SK-N-SH treated with all-trans-retinoic acid at 6 μM for 48 hours (cell line): ENCODE measurements at regions not wholly inside any gene's neighbourhood (a gene's known extent, or its start where the extent isn't known, plus 50 kb on each side); places are given as distances from the start of the nearest gene placed in this dataset.

Experiments
- ATAC-seq: fragments of 200-7000 bp; cut with Tn5 transposase; 3 replicates; pipeline ENCODE4 v1.9.1; 2020; ENCODE audit warnings: mild to moderate bottlenecking, moderate library complexity
- ARNTL ChIP-seq: fragments of 450-650 bp; formaldehyde crosslinking; IDR thresholded peaks from 2 replicates; pipeline ENCODE4 v1.5.0; 2020; ENCODE audit warnings: low read depth, mild to moderate bottlenecking, moderate library complexity, borderline replicate concordance
- BACH2 ChIP-seq: fragments of 250-450 bp; sonication (Bioruptor Pico); IDR thresholded peaks from 2 replicates; pipeline ENCODE4 v1.9.0; 2021; ENCODE audit warnings: mild to moderate bottlenecking, borderline replicate concordance
- CREB5 ChIP-seq: fragments of 250-450 bp; sonication (Bioruptor Pico); IDR thresholded peaks from 2 replicates; pipeline ENCODE4 v1.5.1; 2020; ENCODE audit warnings: low read depth, mild to moderate bottlenecking, moderate library complexity
- CSRNP3 ChIP-seq: fragments of 250-450 bp; sonication (Bioruptor Pico); IDR thresholded peaks from 2 replicates; pipeline ENCODE4 v1.5.1; 2021; ENCODE audit warnings: mild to moderate bottlenecking, moderate library complexity
- ESRRG ChIP-seq: fragments of 250-450 bp; sonication (Bioruptor Pico); IDR thresholded peaks from 2 replicates; pipeline ENCODE4 v1.6.1; 2021; ENCODE audit warnings: mild to moderate bottlenecking
- GLIS3 ChIP-seq: fragments of 250-450 bp; sonication (Bioruptor Pico); IDR thresholded peaks from 2 replicates; pipeline ENCODE4 v1.5.0; 2020; ENCODE audit warnings: mild to moderate bottlenecking, moderate library complexity
- ISL1 ChIP-seq: fragments of 250-450 bp; sonication (Bioruptor Pico); IDR thresholded peaks from 2 replicates; pipeline ENCODE4 v2.1.2; 2022; ENCODE audit warnings: mild to moderate bottlenecking, moderate library complexity
- PATZ1 ChIP-seq: fragments of 250-450 bp; sonication (Bioruptor Pico); IDR thresholded peaks from 2 replicates; pipeline ENCODE4 v1.8.0; 2020; ENCODE audit warnings: mild to moderate bottlenecking, moderate library complexity, borderline replicate concordance
- PPARA ChIP-seq: fragments of 250-450 bp; sonication (Bioruptor Pico); IDR thresholded peaks from 2 replicates; pipeline ENCODE4 v1.5.0; 2020; ENCODE audit warnings: mild to moderate bottlenecking, borderline replicate concordance
- RARB ChIP-seq: fragments of 250-450 bp; sonication (Bioruptor Pico); IDR thresholded peaks from 2 replicates; pipeline ENCODE4 v1.8.0; 2021; ENCODE audit warnings: mild to moderate bottlenecking, moderate library complexity
- SNAI2 ChIP-seq: fragments of 250-450 bp; sonication (Bioruptor Pico); IDR thresholded peaks from 2 replicates; pipeline ENCODE4 v1.5.0; 2020; ENCODE audit warnings: mild to moderate bottlenecking, moderate library complexity
- TCF4 ChIP-seq: fragments of 250-450 bp; sonication (Bioruptor Pico); IDR thresholded peaks from 2 replicates; pipeline ENCODE4 v1.8.0; 2021; ENCODE audit warnings: mild to moderate bottlenecking, moderate library complexity, borderline replicate concordance
- ZC3H10 ChIP-seq: fragments of 250-450 bp; sonication (Bioruptor Pico); IDR thresholded peaks from 2 replicates; pipeline ENCODE4 v1.5.1; 2021; ENCODE audit warnings: mild to moderate bottlenecking, moderate library complexity
- ZFP3 ChIP-seq: fragments of 250-450 bp; sonication (Bioruptor Pico); IDR thresholded peaks from 2 replicates; pipeline ENCODE4 v1.5.0; 2020; ENCODE audit warnings: mild to moderate bottlenecking, moderate library complexity
- ZFP30 ChIP-seq: fragments of 450-650 bp; formaldehyde crosslinking; IDR thresholded peaks from 2 replicates; pipeline ENCODE4 v1.5.0; 2022; ENCODE audit warnings: mild to moderate bottlenecking, moderate library complexity
- ZNF565 ChIP-seq: fragments of 450-650 bp; formaldehyde crosslinking; conservative IDR thresholded peaks from 2 replicates; pipeline ENCODE4 v1.5.0; 2020; ENCODE audit warnings: low read depth, mild to moderate bottlenecking, moderate library complexity
- ZNF70 ChIP-seq: fragments of 450-650 bp; formaldehyde crosslinking; IDR thresholded peaks from 2 replicates; pipeline ENCODE4 v1.5.0; 2020; ENCODE audit warnings: mild to moderate bottlenecking, moderate library complexity
- ZNF8 ChIP-seq: fragments of 450-650 bp; formaldehyde crosslinking; IDR thresholded peaks from 2 replicates; pipeline ENCODE4 v1.5.0; 2020; ENCODE audit warnings: mild to moderate bottlenecking, moderate library complexity
- TF ChIP-seq, protein P1 (sequence below): fragments of 250-450 bp; sonication (Bioruptor Pico); IDR thresholded peaks from 2 replicates; pipeline ENCODE4 v1.5.0; 2020; ENCODE audit warnings: mild to moderate bottlenecking, moderate library complexity
- TF ChIP-seq, protein P2 (sequence below): fragments of 250-450 bp; sonication (Bioruptor Pico); IDR thresholded peaks from 2 replicates; pipeline ENCODE4 v1.8.0; 2021; ENCODE audit warnings: low read depth, mild to moderate bottlenecking, moderate library complexity, borderline replicate concordance

- TF ChIP-seq ESRRG (CRISPR knock-in tag) (no peak), ZNF70 (CRISPR knock-in tag) (no peak), ZFP30 (no peak), ISL1 (CRISPR knock-in tag) (no peak), PPARA (CRISPR knock-in tag) (no peak), PATZ1 (CRISPR knock-in tag) (no peak), ZNF565 (no peak), SNAI2 (CRISPR knock-in tag) (no peak), CREB5 (CRISPR knock-in tag) (no peak), BACH2 (no peak), ZFP3 (no peak), RARB (CRISPR knock-in tag) (no peak), TCF4 (CRISPR knock-in tag) (no peak), CSRNP3 (CRISPR knock-in tag) (no peak), GLIS3 (CRISPR knock-in tag) (no peak), ARNTL (CRISPR knock-in tag) (no peak), ZNF8 (CRISPR knock-in tag) (no peak), ZC3H10 (CRISPR knock-in tag) (no peak)
- TF ChIP-seq, protein P1, sequence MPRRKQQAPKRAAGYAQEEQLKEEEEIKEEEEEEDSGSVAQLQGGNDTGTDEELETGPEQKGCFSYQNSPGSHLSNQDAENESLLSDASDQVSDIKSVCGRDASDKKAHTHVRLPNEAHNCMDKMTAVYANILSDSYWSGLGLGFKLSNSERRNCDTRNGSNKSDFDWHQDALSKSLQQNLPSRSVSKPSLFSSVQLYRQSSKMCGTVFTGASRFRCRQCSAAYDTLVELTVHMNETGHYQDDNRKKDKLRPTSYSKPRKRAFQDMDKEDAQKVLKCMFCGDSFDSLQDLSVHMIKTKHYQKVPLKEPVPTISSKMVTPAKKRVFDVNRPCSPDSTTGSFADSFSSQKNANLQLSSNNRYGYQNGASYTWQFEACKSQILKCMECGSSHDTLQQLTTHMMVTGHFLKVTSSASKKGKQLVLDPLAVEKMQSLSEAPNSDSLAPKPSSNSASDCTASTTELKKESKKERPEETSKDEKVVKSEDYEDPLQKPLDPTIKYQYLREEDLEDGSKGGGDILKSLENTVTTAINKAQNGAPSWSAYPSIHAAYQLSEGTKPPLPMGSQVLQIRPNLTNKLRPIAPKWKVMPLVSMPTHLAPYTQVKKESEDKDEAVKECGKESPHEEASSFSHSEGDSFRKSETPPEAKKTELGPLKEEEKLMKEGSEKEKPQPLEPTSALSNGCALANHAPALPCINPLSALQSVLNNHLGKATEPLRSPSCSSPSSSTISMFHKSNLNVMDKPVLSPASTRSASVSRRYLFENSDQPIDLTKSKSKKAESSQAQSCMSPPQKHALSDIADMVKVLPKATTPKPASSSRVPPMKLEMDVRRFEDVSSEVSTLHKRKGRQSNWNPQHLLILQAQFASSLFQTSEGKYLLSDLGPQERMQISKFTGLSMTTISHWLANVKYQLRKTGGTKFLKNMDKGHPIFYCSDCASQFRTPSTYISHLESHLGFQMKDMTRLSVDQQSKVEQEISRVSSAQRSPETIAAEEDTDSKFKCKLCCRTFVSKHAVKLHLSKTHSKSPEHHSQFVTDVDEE (CRISPR knock-in tag): no peak
- TF ChIP-seq, protein P2, sequence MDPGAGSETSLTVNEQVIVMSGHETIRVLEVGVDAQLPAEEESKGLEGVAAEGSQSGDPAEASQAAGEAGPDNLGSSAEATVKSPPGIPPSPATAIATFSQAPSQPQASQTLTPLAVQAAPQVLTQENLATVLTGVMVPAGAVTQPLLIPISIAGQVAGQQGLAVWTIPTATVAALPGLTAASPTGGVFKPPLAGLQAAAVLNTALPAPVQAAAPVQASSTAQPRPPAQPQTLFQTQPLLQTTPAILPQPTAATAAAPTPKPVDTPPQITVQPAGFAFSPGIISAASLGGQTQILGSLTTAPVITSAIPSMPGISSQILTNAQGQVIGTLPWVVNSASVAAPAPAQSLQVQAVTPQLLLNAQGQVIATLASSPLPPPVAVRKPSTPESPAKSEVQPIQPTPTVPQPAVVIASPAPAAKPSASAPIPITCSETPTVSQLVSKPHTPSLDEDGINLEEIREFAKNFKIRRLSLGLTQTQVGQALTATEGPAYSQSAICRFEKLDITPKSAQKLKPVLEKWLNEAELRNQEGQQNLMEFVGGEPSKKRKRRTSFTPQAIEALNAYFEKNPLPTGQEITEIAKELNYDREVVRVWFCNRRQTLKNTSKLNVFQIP (CRISPR knock-in tag): no peak
- ATAC-seq: no peak
These were observed 196.4 kb downstream of the IGLL1 start for GRCh38 chr22:23383491-23384361.

DNA sequence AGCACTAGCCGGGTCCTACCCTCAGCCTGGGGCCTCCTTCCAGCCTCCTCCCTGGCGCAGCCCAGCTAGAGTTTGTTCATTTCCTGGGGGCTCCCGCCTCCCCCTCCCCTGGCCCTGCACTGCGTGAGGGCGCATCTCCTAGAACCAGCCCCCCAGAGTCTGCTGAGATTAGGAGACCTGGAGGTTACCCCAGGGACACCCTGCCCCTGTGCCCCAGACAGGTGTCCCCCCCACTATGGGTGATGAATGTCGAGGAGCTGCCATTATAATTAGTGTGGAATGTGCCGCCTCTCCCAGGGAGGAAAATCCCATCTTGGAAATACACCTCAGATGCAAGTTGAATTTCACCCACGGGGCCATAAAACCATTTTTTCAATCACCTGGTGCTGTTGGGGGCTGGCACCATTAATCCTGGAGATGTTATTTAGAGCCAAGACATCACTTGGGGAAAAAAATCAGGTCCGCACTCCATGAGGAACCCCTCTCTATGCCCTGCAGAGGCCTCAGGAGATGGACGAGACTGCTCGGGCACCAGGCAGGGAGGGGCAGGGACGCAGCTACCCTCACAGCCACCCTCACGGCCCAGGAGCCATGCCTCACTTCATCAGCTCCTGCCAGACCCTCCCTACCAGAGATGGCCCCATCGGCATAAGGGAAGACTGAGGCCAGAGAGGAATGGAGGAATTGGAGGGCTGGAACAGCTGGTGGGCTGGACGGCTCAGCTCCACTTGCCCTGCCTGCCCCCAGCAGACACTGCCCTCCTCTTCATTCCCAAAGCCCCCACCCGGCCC is 197.5 kb downstream of the IGLL1 start:
- ATAC-seq: no peak

More for the DNA sequence above, 197.5 kb downstream of the IGLL1 start:
- no peak for TF ChIP-seq RARB (CRISPR knock-in tag)
- TF ChIP-seq CREB5 (CRISPR knock-in tag): no peak
- TF ChIP-seq ARNTL (CRISPR knock-in tag): no peak
- TF ChIP-seq ZNF565: no peak
- no peak for TF ChIP-seq ZC3H10 (CRISPR knock-in tag)
- TF ChIP-seq, protein P2 (CRISPR knock-in tag): no peak
- TF ChIP-seq CSRNP3 (CRISPR knock-in tag): no peak
- TF ChIP-seq PPARA (CRISPR knock-in tag): no peak
- no peak for TF ChIP-seq BACH2
- TF ChIP-seq GLIS3 (CRISPR knock-in tag): no peak
- TF ChIP-seq PATZ1 (CRISPR knock-in tag): no peak
